SU-DHL-6 (cell line): ENCODE measurements at regions not wholly inside any gene's neighbourhood (a gene's known extent, or its start where the extent isn't known, plus 50 kb on each side); places are given as distances from the start of the nearest gene placed in this dataset.

ENCODE experiments used
- CTCF ChIP-seq: fragments of 200-600 bp; sonication (generic); IDR thresholded peaks from one replicate; pipeline ENCODE4 v1.5.1; 2017; ENCODE audit warnings: antibody characterized with exemption, mild to moderate bottlenecking, low read length, moderate library complexity; ENCODE audit not compliant: insufficient read depth, poor library complexity, severe bottlenecking
- EZH2phosphoT487 ChIP-seq: fragments of 200-600 bp; sonication (generic), shearing (Covaris generic); conservative IDR thresholded peaks from 2 replicates; pipeline ENCODE4 v1.6.1; 2018; ENCODE audit warnings: mild to moderate bottlenecking, antibody characterized with exemption, low read length, moderate library complexity, mixed read lengths

DNA sequence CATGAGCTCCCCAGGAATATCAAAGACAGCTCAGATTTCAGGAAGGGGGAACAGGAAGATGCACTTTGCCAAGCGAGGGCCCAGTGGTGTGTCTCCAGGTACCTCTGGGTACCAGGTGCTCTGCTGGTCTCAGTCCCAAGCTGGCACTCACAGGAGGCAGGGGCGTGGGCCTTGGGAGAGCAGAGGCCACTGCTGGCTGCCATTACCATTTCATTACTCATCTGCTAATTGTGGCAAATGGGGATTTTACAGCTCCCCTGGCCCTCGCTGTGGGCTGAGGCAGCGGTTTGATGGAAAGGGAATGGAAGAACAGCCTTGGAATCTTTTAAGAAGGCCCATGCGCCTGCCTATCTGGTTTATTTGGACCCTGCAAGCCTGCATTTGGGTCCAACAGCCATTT lies 192.0 kb upstream of the NAV2 start:
- TF ChIP-seq CTCF (no peak), EZH2phosphoT487 (no peak)
